ENCODE measurements at regions not wholly inside any gene's neighbourhood (a gene's known extent, or its start where the extent isn't known, plus 50 kb on each side); places are given as distances from the start of the nearest gene placed in this dataset.

DNA sequence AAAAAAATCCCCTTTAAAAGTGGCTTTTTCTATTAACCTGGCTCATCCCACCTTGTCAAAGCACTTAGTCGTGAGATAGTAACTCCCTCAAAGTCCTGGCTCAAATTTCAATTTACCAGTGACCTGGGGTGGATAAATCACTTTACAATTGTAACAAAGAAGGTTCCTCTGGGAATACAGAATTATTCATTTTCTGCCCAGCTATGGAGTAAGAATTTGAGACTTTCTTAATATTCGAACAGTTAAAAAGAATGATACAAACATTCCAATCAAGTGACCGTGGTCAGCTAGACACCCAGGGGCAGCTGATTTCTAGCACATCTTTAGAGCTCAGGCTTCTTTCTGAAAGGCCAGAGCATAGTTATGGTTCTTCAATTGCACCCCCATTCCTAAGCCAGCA, 291.0 kb upstream of the TGFBR2 start:
- no peak overlapping the region for H3K27ac ChIP-seq
- H3K4me3 ChIP-seq = no peak overlapping the region
- intact Hi-C loops (cut with DNase I; ENCODE audit: low total_unique reads) = no loop called here
- no peaks in the 10 kb centered on the region for H3K27me3 ChIP-seq
- 78 to 92% (median 84%) methylated on average over 3 of the region's 3 CpGs for WGBS, 5 donors
- H3K4me1 ChIP-seq = no peaks in the 10 kb centered on the region
- TF ChIP-seq, protein P1, sequence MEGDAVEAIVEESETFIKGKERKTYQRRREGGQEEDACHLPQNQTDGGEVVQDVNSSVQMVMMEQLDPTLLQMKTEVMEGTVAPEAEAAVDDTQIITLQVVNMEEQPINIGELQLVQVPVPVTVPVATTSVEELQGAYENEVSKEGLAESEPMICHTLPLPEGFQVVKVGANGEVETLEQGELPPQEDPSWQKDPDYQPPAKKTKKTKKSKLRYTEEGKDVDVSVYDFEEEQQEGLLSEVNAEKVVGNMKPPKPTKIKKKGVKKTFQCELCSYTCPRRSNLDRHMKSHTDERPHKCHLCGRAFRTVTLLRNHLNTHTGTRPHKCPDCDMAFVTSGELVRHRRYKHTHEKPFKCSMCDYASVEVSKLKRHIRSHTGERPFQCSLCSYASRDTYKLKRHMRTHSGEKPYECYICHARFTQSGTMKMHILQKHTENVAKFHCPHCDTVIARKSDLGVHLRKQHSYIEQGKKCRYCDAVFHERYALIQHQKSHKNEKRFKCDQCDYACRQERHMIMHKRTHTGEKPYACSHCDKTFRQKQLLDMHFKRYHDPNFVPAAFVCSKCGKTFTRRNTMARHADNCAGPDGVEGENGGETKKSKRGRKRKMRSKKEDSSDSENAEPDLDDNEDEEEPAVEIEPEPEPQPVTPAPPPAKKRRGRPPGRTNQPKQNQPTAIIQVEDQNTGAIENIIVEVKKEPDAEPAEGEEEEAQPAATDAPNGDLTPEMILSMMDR (IDR thresholded peaks at IDR 0.05) = no peak
- TF ChIP-seq POLR2A (IDR thresholded peaks at IDR 0.05) (no peak), POLR2AphosphoS5 (IDR thresholded peaks at IDR 0.05) (no peak)
- DNase-seq = no peak
- H3K9me3 ChIP-seq = no peaks in the 10 kb centered on the region
- H3K36me3 ChIP-seq = no peaks in the 10 kb centered on the region

DNA sequence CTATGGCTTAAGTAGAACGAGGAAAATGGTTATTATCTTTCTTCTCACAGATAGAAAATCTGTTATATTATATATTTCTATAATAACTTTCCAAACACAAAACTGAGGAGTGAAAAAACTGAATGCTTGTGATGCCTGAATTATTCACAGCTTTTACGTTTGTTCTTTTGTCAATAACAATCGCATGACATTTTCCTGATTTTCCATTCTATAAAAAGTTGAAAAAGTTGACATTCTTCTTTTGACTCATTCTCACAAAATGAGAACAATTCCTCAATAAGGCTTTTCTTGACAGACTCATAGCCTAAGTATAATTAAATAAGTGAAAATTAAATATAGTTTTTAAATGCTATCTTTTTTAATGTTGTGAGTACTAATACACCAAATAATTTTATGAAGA, 288.8 kb upstream of the TGFBR2 start:
- intact Hi-C loops (cut with DNase I; ENCODE audit: low total_unique reads) = no loop called here
- no peak for DNase-seq
- 90 to 97% (median 94%) methylated on average over 3 of the region's 3 CpGs for WGBS, 5 donors
- no peaks in the 10 kb centered on the region for H3K36me3 ChIP-seq
- H3K27me3 ChIP-seq = no peaks in the 10 kb centered on the region
- no peaks in the 10 kb centered on the region for H3K9me3 ChIP-seq
- TF ChIP-seq POLR2AphosphoS5 (IDR thresholded peaks at IDR 0.05) (no peak), POLR2A (IDR thresholded peaks at IDR 0.05) (no peak), EP300 (IDR thresholded peaks at IDR 0.05) (no peak)
- TF ChIP-seq, protein P1 (IDR thresholded peaks at IDR 0.05) = no peak
- no peaks in the 10 kb centered on the region for H3K4me1 ChIP-seq
- no peak overlapping the region for H3K27ac ChIP-seq
- no peak overlapping the region for H3K4me3 ChIP-seq

DNA sequence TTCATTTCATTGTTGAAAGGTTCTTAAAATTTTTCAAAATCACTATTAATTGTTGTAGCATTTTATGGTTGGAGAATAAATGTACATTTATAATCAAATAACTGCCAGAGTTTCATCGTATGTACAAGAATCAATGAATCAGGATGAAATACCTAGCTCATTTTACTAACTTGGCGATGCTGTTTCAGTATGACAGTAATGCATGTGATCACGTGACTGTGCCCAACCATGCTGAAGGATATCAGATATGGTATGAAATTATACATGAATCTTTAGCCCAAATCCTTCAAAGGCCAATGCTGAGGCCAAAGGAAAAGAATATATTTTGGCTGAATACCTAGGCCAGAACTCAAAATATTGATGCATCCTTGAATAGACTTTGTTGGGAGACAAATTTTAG, 288.3 kb upstream of the TGFBR2 start:
- no peak for DNase-seq
- H3K4me1 ChIP-seq = no peaks in the 10 kb centered on the region
- intact Hi-C loops (cut with DNase I; ENCODE audit: low total_unique reads) = no loop called here
- H3K4me3 ChIP-seq = no peak overlapping the region
- TF ChIP-seq, protein P1 (IDR thresholded peaks at IDR 0.05) = no peak
- no peak for TF ChIP-seq EP300 (IDR thresholded peaks at IDR 0.05)
- TF ChIP-seq POLR2AphosphoS5 (IDR thresholded peaks at IDR 0.05) = no peak
- TF ChIP-seq POLR2A (IDR thresholded peaks at IDR 0.05) = no peak
- H3K9me3 ChIP-seq = no peaks in the 10 kb centered on the region
- H3K27ac ChIP-seq = no peak overlapping the region
- H3K27me3 ChIP-seq = no peaks in the 10 kb centered on the region
- no peaks in the 10 kb centered on the region for H3K36me3 ChIP-seq
- 89 to 97% (median 95%) methylated on average over 3 of the region's 3 CpGs for WGBS, 5 donors

DNA sequence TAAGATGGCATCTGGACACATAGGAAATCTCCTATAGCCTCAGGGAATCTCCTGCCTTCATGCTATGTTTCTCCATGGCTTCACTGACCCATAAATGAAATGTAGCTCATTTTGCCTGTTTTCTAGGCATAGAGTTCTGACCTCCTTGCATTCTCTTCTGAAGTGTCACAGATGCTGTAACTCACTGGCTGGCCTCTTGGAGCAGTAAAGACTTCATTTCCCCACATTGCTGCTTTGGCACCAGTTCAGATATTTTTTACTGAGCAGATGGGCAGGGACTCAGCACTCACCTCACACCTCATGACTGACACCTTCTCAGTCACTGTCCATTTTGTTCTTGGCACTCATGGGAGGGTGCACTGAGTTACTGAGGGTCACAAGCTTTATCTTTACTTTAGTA, 286.7 kb upstream of the TGFBR2 start:
- Histone ChIP-seq H3K4me1 (no peaks in the 10 kb centered on the region), H3K27ac (no peak overlapping the region), H3K36me3 (no peaks in the 10 kb centered on the region), H3K4me3 (no peak overlapping the region), H3K27me3 (no peaks in the 10 kb centered on the region), H3K9me3 (no peaks in the 10 kb centered on the region)
- TF ChIP-seq POLR2AphosphoS5 (IDR thresholded peaks at IDR 0.05) = no peak
- TF ChIP-seq, protein P1 (IDR thresholded peaks at IDR 0.05) = peak in 4 of 7 experiments; percentile 17 to 43 (median 36)
- DNase-seq = peak in 1 of 2 donors; percentile 73
- intact Hi-C loops (cut with DNase I; ENCODE audit: low total_unique reads) = no loop called here

DNA sequence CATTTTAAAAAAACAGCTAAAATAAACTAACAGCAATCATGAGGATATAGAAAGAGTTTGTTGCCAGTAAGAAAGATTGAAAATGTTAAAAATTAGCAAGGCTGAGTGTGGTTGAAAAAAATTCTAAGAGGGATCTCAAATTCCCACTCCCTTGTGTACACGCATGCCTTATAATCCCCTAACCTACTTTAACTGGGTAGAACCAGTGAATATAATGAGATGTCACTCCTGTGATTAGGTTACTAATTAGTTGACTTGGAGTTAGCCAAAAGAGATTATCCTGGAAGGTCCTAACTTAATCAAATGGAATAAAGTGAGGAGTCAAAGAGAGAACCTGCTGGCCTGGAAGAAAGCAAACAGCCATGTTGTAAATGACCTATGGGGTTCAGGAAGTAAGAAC, 286.0 kb upstream of the TGFBR2 start:
- TF ChIP-seq POLR2AphosphoS5 (IDR thresholded peaks at IDR 0.05) (no peak), POLR2A (IDR thresholded peaks at IDR 0.05) (no peak), EP300 (IDR thresholded peaks at IDR 0.05) (no peak)
- TF ChIP-seq, protein P1 (IDR thresholded peaks at IDR 0.05) = no peak
- H3K4me3 ChIP-seq = no peak overlapping the region
- no peak for DNase-seq
- H3K27me3 ChIP-seq = no peaks in the 10 kb centered on the region
- H3K9me3 ChIP-seq = no peaks in the 10 kb centered on the region
- intact Hi-C loops (cut with DNase I; ENCODE audit: low total_unique reads) = no loop called here
- no peaks in the 10 kb centered on the region for H3K36me3 ChIP-seq
- H3K27ac ChIP-seq = no peak overlapping the region
- WGBS, 5 donors = 81 to 93% (median 85%) methylated on average over 1 of the region's 1 CpG
- no peaks in the 10 kb centered on the region for H3K4me1 ChIP-seq
